Midbrain (tissue), 1 donor: ENCODE measurements at regions not wholly inside any gene's neighbourhood (a gene's known extent, or its start where the extent isn't known, plus 50 kb on each side); places are given as distances from the start of the nearest gene placed in this dataset.
A peak's percentile ranks its signal among the peaks of the same experiment; 100 is the strongest.

Experiments used
- DNase-seq: peaks from one replicate; lab custom pipeline; 2025; lab: John Stamatoyannopoulos, UW

- no peak for DNase-seq
Measured at GRCh38 chr7:86972072-86972471, 87.4 kb downstream of the ELAPOR2 start.

GRCh38 chr7:86970986-86971385, 88.5 kb downstream of the ELAPOR2 start:
- no peak for DNase-seq

GRCh38 chr7:86970547-86970946, 88.9 kb downstream of the ELAPOR2 start:
- DNase-seq, result no peak

- DNase-seq, result no peak
Measured at GRCh38 chr7:86969865-86970264, 89.6 kb downstream of the ELAPOR2 start.

GRCh38 chr7:86968618-86969017, 90.8 kb downstream of the ELAPOR2 start:
- DNase-seq, result no peak

GRCh38 chr7:86966916-86967315, 92.5 kb downstream of the ELAPOR2 start:
- no peak for DNase-seq

- peak; percentile 58 for DNase-seq
Measured at GRCh38 chr7:86965727-86966120, 93.7 kb downstream of the ELAPOR2 start.

GRCh38 chr7:86964973-86965726, 94.3 kb downstream of the ELAPOR2 start:
- DNase-seq, result no peak

GRCh38 chr7:86963599-86964230, 95.7 kb downstream of the ELAPOR2 start:
- no peak for DNase-seq

GRCh38 chr7:86962623-86963022, 96.8 kb downstream of the ELAPOR2 start:
- no peak for DNase-seq

GRCh38 chr7:86961686-86962085, 97.8 kb downstream of the ELAPOR2 start:
- DNase-seq, result peak; percentile 68

- DNase-seq, result no peak
Measured at GRCh38 chr7:86958380-86958779, 101.1 kb downstream of the ELAPOR2 start.

- no peak for DNase-seq
Measured at GRCh38 chr7:86956567-86956966, 102.9 kb downstream of the ELAPOR2 start.

- no peak for DNase-seq
Measured at GRCh38 chr7:86955895-86956503, 103.5 kb downstream of the ELAPOR2 start.

GRCh38 chr7:86954971-86955370, 104.5 kb downstream of the ELAPOR2 start:
- no peak for DNase-seq

GRCh38 chr7:86953653-86954336, 105.7 kb downstream of the ELAPOR2 start:
- DNase-seq, result no peak

GRCh38 chr7:86953219-86953618, 106.2 kb downstream of the ELAPOR2 start:
- no peak for DNase-seq

GRCh38 chr7:86951895-86952294, 107.6 kb downstream of the ELAPOR2 start:
- DNase-seq, result no peak

- DNase-seq, result no peak
Measured at GRCh38 chr7:86950944-86951343, 108.5 kb downstream of the ELAPOR2 start.

GRCh38 chr7:86950360-86950759, 109.1 kb downstream of the ELAPOR2 start:
- DNase-seq, result no peak

- DNase-seq, result no peak
Measured at GRCh38 chr7:86949779-86950260, 109.6 kb downstream of the ELAPOR2 start.

GRCh38 chr7:86949052-86949778, 110.2 kb downstream of the ELAPOR2 start:
- DNase-seq, result no peak
